ENCODE measurements at regions not wholly inside any gene's neighbourhood (a gene's known extent, or its start where the extent isn't known, plus 50 kb on each side); places are given as distances from the start of the nearest gene placed in this dataset.
"Not testable (repeated sequence)": the region's sequence is repeated elsewhere in the genome, so short reads cannot be mapped to it uniquely, and the experiment has no call there.

DNA sequence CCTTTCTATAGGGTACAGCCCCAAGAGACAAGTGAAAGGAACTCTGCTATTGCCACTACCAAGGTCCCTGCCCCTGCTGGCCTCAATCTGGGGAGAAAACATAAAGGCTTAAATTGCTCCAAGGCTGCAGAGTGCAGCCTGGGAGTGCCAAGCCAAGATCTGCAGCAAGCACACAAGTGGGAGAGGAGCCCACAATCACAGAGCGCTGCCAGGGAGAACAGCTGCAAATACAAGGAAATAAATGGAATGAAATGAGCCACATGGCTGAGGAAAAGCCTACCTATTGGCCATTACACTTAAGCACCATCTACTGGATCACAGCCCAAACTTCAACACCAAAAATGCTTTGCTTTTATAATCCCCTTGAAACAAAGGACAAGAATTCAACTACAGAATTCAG is 582.4 kb downstream of the FAM133A start:
- no peak for ATAC-seq
- DNase-seq (ENCODE audit: low spot score in 2 of 2): no peak
- Mint-ChIP-seq H3K27ac (no peak overlapping the region), H3K36me3 (peaks cover 0 to 5% of the 10 kb centered on the region in 2 donors), H3K9me3 (peaks cover 0 to 3% of the 10 kb centered on the region in 2 donors)

DNA sequence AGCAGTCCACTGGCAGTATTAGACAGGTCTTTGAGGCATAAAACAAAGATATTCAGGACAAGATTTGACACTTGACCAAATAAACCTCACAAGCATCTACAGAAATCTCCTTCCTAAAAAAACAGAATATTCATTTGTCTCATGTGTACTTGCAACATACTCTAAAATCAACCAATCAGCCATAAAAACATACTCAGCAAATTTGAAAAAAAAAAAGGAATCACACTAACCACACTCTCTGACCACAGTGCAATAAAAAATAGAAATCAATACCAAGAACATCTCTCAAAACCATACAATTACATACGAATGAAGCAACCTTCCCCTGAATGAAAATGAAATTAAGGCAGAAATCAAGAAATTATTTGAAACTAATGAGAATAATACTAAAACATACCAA is 591.3 kb downstream of the FAM133A start:
- Mint-ChIP-seq H3K9me3 (peaks cover 5 to 9% of the 10 kb centered on the region in 2 donors), H3K36me3 (no peaks in the 10 kb centered on the region)

DNA sequence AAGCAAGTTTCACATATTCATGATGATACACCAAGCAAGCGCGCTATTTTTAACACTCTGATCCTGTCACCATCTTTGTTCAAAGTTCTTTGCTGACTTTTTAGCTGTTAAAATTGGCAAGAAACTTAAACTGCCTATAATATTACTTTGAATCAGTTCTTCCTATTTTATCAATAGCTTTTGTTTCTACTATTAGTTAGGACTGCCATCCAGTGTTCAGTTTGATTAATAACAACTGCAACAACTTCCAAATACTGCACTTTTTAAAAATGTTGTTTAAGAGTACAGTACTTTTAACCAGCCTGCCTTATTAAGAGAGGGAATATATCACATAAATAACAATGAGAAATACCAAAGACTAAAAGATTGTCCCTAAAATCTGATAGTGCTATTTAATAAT is 614.3 kb downstream of the FAM133A start:
- Mint-ChIP-seq H3K9me3 (no peaks in the 10 kb centered on the region), H3K36me3 (no peaks in the 10 kb centered on the region), H3K27ac (no peak overlapping the region)
- no peak for ATAC-seq
- no peak for DNase-seq (ENCODE audit: low spot score in 2 of 2)

More for the DNA sequence above, 591.3 kb downstream of the FAM133A start:
- no peak overlapping the region for H3K27ac Mint-ChIP-seq
- DNase-seq (ENCODE audit: low spot score in 2 of 2): no peak
- ATAC-seq: no peak

DNA sequence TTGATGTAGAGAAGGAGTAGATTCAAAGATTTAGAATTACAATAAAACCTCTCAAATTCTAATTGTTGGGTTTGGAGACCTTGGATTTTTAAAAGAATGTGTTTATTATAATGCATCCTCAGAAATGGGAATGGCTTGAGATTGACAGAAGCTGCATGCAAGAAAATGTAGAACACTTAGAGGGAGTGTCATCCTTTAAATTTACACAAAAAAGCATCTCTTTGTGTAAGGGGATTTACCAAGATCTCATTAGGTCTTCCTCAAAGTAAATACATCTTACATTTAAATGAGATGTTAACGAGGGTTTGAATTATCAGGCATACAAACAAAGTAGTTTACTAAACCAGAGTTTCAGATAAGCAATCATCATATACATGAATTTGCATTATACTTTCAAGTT is 615.0 kb downstream of the FAM133A start:
- Mint-ChIP-seq H3K27ac (no peak overlapping the region), H3K36me3 (no peaks in the 10 kb centered on the region), H3K9me3 (no peaks in the 10 kb centered on the region)
- DNase-seq (ENCODE audit: low spot score in 2 of 2) (no peak), ATAC-seq (no peak)

DNA sequence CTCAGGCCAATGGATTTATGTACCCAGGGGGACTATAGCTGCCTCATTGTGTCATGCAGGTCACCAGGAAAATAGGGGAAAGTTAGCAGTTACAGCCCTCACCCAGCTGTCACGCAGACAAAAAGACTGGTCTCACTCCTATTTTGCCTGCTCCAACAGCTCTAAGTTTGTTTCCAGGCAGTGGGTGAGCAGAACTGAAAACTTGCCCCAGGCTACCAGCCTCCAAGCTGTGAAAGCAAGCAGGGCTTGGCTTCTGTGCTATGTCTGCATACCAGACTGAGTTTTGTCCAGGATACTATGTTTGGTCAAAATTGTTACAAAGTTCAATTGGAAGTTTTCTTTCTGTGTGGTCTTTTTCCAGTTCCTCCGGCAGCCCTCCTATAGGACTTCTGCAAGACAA is 628.4 kb downstream of the FAM133A start:
- DNase-seq (ENCODE audit: low spot score in 2 of 2) (no peak), ATAC-seq (no peak)
- no peak overlapping the region for H3K27ac Mint-ChIP-seq
- no peaks in the 10 kb centered on the region for H3K36me3 Mint-ChIP-seq
- H3K9me3 Mint-ChIP-seq: peaks cover 0 to 10% of the 10 kb centered on the region in 2 donors

DNA sequence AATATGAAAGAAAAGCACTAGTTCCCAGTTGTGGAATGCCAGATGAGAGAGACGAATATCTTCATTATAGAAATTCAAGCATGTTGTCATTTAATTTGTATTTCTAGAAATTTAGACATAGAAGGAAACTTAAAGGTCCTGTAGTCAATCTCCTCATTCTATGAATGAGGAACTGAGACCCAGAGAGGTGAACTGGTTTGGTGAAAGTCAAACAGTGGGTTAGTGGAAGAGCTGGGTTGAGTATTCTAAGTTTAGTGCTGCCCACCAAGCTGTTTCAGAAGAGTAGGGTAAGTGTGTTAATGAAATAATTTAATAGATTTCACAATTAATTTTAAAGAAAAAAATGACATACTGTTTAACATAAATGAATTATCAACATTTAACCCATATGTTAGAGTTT is 655.2 kb downstream of the FAM133A start:
- Mint-ChIP-seq H3K36me3 (no peaks in the 10 kb centered on the region), H3K27ac (no peak overlapping the region), H3K9me3 (no peaks in the 10 kb centered on the region)
- DNase-seq (ENCODE audit: low spot score in 2 of 2): no peak
- ATAC-seq: no peak

DNA sequence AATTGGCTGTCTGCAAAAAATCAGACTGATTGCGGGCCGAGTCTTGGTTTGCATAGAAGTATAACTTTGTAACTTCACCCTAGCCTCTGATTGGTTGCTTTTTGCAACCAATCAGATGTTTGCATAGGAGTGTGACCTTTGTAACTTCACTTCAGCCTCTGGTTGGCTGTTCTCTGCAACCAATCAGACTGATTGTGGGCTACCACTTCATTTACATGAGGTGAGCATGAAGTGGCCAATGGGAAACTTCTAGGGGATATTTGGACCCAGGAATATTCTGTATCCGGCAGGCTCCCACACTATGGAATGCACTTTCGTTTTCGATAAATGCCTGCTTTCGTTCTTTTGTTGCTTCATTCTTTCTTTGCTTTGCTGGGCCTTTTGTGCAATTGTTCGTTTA is 667.7 kb downstream of the FAM133A start:
- H3K9me3 Mint-ChIP-seq; ATAC-seq; DNase-seq (ENCODE audit: low spot score in 2 of 2); H3K36me3 Mint-ChIP-seq; H3K27ac Mint-ChIP-seq: not testable (repeated sequence)

DNA sequence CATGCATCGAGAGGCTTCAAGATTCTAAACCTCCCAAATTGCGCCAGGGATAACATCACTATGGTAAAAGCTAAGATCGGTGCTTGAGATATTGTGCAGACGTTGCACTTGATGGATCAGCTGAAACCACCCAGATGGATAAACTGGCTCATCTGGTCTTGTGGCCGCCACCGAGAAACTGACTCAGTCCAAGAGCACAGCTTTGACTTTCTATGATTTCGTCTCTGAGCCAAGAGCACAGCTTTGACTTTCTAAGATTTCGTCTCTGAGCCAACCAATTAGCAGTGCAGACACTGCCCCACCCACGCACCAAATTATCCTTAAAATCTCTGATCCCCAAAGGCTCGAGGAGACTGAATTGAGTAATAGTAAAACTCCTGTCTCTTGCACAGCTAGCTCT is 687.2 kb downstream of the FAM133A start:
- DNase-seq (ENCODE audit: low spot score in 2 of 2): no peak
- Mint-ChIP-seq H3K9me3 (no peaks in the 10 kb centered on the region), H3K36me3 (no peaks in the 10 kb centered on the region), H3K27ac (no peak overlapping the region)
- no peak for ATAC-seq

DNA sequence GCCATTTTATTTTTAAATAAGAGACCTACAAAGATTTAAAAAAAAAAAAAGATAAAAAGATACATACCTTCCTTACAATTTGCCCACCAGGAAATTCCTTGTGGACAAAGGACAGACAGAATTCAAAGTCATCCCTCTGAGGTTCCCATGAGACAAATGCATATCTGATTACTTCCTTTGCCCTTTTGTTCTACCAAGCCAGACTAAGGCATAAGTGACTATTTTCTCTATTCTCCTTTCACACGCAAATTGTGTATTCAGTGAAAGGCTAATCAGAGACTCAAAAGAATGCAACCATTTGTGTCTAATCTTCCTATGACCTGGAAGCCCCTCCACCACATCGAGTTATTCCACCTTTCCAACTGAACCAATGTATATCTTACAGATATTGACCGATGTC is 691.7 kb downstream of the FAM133A start:
- DNase-seq (ENCODE audit: low spot score in 2 of 2) (no peak), ATAC-seq (no peak)
- Mint-ChIP-seq H3K27ac (no peak overlapping the region), H3K9me3 (no peaks in the 10 kb centered on the region), H3K36me3 (no peaks in the 10 kb centered on the region)

DNA sequence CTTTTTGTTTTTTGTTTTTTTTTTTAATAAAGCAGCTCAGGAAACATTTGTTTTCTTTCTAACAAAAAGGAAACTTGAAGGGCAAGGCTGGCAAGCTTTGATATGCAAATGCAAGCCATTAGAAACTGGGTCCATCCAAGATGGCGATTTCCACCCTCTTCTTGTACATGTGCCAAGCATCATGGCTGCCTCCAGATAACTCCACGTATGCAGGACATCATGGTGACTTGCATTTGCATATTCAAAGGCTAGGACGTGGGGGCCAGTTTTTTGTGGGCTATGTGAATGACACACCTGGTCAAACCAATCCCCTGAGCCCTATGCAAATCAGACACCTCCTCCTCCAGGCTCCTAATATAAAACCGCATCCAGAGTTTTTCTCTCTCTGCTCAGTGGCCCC is 692.6 kb downstream of the FAM133A start:
- H3K9me3 Mint-ChIP-seq: no peaks in the 10 kb centered on the region
- H3K27ac Mint-ChIP-seq: no peak overlapping the region
- no peaks in the 10 kb centered on the region for H3K36me3 Mint-ChIP-seq
- DNase-seq (ENCODE audit: low spot score in 2 of 2) (no peak), ATAC-seq (no peak)

DNA sequence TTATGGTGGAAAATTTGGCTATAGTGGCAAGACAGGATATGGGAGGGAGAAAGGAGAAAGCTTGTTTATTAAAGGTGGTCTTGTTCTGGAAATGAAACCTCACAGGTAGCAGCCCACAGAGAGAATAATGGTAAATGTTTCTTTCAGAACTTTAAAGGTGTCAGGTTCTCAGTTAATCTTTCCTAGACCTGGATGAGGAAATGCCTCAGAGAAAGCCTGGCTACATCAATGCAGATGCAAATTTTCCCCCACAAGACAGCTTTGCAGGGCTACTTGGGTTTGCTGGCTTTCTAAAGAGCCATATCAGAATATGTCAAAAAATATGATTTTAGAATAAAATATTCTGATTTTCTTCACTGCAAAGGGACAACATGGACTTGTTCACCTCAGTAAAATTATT is 715.0 kb downstream of the FAM133A start:
- peaks cover 3 to 5% of the 10 kb centered on the region in 2 donors for H3K9me3 Mint-ChIP-seq
- no peak for DNase-seq (ENCODE audit: low spot score in 2 of 2)
- no peak for ATAC-seq
- no peak overlapping the region for H3K27ac Mint-ChIP-seq
- no peaks in the 10 kb centered on the region for H3K36me3 Mint-ChIP-seq

DNA sequence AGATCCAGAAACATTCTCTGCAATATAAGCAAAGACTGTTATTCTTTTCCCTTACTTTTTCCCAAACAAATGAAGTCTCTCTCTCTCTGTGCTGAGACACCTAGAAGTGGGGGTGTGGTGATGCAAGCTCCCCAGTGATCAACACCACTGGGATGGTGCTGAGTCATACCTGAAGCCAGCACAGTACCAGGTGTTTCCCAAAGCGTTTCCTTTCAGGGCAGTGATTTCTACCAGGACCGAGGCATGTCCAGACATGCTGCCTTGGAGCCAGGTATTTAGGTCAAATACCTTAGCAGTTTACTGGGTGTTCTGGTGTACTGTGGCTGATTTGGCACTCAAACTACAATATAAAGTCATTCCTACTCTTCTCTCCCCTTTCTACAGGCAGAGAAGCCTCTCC is 726.5 kb downstream of the FAM133A start:
- no peak for ATAC-seq
- no peaks in the 10 kb centered on the region for H3K36me3 Mint-ChIP-seq
- no peak overlapping the region for H3K27ac Mint-ChIP-seq
- DNase-seq (ENCODE audit: low spot score in 2 of 2): no peak
- H3K9me3 Mint-ChIP-seq: peaks cover 5 to 13% of the 10 kb centered on the region in 2 donors

DNA sequence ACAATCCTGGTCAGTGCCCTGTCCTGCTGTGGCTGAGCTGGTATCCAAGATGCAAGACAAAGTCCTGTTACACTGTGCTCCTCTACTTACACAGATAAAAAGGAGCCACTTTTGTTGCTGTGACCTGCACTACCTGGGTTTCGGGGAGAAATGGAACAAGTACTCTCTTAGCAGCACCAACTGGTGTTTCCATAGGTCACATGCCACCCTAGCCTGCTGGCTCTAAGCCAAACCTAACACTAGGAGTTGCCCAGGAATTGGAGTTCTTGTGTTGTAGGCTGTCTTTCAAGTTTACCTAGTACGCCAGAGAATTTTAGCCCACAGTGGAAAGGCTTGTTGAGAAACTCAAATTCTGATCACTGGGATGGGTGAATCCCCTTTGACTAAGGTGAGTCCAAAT is 727.4 kb downstream of the FAM133A start:
- no peak for ATAC-seq
- no peak overlapping the region for H3K27ac Mint-ChIP-seq
- no peak for DNase-seq (ENCODE audit: low spot score in 2 of 2)
- H3K9me3 Mint-ChIP-seq: peaks cover 5 to 13% of the 10 kb centered on the region in 2 donors
- no peaks in the 10 kb centered on the region for H3K36me3 Mint-ChIP-seq

DNA sequence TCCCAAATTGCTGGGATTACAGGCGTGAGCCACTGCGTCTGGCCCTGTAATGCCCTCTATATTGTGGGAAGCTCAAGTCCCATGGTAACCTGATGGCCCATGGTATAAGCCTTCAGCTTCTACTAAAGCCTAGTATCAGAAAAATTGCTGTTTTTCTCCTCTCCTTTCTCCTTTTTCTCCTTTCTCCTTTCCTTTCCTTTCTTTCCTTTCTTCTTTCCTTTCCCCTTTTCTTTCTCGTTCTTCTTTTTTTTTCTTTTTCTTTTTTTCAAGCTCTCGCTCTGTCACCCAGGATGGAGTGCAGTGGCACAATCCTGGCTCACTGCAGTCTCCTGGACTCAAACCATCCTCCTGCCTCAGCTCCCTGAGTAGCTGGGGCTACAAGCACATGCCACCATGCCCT is 740.7 kb downstream of the FAM133A start:
- ATAC-seq (no peak), DNase-seq (ENCODE audit: low spot score in 2 of 2) (no peak)
- Mint-ChIP-seq H3K9me3 (no peaks in the 10 kb centered on the region), H3K27ac (no peak overlapping the region), H3K36me3 (no peaks in the 10 kb centered on the region)

DNA sequence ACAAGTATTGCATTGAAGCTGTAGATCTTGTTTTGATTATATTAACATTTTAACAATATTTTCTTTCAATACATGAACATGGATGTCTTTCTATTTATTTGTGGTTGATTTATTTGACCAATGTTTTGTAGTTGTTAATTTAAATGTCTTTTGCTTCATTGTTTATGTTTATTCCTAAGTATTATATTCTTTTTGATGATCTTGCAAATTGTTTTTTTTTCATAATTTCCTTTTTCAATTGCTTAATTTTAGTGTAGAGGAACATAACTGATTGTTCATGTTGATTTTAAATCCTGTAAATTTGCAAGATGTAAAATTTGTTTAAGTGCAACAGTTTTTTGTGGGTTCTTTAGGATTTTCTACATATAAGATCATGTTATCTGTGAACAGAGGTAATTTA is 744.1 kb downstream of the FAM133A start:
- Mint-ChIP-seq H3K27ac (no peak overlapping the region), H3K36me3 (no peaks in the 10 kb centered on the region), H3K9me3 (no peaks in the 10 kb centered on the region)
- ATAC-seq (no peak), DNase-seq (ENCODE audit: low spot score in 2 of 2) (no peak)

DNA sequence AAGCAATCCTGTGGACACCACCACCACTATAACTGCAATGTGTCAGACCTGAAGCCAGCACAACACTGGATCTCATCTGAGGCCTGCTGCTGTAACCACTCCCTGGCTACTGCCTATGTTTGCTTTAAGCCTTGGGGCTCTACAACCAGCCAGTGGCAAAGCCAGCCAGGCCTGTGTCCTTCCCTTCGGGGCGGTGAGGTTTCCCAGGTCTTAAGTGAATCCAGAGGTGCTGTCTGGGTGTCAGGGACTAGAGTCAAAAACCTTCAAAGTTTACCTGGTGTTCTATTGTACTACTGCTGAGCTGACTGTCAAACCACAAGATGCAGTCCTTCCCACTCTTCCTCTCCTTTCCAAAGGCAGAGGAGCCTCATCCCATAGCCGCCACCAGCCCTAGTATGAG is 750.5 kb downstream of the FAM133A start:
- H3K36me3 Mint-ChIP-seq: no peaks in the 10 kb centered on the region
- ATAC-seq: no peak
- no peak for DNase-seq (ENCODE audit: low spot score in 2 of 2)
- H3K27ac Mint-ChIP-seq: no peak overlapping the region
- H3K9me3 Mint-ChIP-seq: no peaks in the 10 kb centered on the region

DNA sequence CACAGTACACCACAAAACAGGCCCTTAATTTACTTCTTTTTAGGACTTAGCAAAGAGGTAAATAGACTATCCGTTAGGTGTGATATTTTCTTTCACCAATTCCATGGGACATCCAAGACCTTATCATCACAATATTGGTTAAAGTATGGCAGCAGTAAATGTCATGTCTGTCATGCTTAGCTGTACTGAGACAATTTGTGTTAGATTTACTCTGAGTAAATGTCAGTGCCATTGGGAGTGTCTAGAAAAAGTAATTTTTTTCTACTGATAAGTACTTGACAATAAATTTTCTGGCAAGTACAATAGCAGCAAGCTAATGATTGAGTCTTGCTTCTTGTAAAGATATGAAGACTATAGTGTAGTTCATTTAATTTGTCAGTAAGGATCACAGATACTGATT is 756.1 kb downstream of the FAM133A start:
- no peaks in the 10 kb centered on the region for H3K36me3 Mint-ChIP-seq
- no peak overlapping the region for H3K27ac Mint-ChIP-seq
- H3K9me3 Mint-ChIP-seq: no peaks in the 10 kb centered on the region
- ATAC-seq (no peak), DNase-seq (ENCODE audit: low spot score in 2 of 2) (no peak)

DNA sequence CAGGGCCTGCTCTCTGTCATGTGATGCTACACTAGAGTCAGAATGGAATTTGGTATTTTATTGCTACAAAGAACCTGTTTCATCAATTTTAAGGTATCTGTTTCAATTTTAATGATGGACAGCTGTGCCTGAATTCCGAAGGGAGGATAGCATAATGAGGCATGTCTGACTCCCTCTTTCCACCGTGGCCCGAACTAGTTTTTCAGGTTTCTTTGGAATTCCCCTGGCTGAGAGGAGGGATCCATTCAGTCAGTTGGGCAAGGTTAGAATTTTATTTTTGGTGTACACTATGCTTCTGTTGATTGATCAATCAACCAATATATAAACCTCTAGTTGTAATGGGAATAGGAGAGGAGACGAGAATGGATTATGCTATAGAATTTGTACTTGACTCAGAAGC is 761.8 kb downstream of the FAM133A start:
- Mint-ChIP-seq H3K27ac (no peak overlapping the region), H3K36me3 (no peaks in the 10 kb centered on the region), H3K9me3 (no peaks in the 10 kb centered on the region)
- no peak for ATAC-seq
- no peak for DNase-seq (ENCODE audit: low spot score in 2 of 2)

DNA sequence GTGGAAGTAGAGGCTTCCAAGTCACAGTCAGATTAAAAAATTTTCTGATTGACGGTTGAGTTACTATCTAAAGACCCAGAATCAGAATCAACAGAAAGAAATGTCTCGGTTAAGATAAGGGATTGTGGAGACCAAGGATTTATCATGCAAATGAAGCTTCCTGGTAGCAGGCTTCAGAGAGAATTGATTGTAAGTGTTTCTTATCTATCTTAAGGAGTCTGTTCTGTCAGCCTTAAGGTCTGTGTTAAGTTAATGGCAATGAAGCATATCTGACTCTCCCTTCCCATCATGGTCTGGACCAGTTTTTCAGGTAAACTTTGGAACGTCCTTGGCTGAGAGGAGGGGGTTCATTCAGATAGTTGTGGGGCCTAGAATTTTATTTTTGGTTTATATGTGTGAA is 780.2 kb downstream of the FAM133A start:
- Mint-ChIP-seq H3K36me3 (no peaks in the 10 kb centered on the region), H3K27ac (no peak overlapping the region), H3K9me3 (no peaks in the 10 kb centered on the region)
- no peak for ATAC-seq
- DNase-seq (ENCODE audit: low spot score in 2 of 2): no peak

Measured in activated naive CD4-positive, alpha-beta T cell treated with anti-CD3 and anti-CD28 coated beads, Interleukin-2, amount 50 U/mL, for 72 hours (primary cell).